Nephron (organoid): ENCODE measurements at regions not wholly inside any gene's neighbourhood (a gene's known extent, or its start where the extent isn't known, plus 50 kb on each side); places are given as distances from the start of the nearest gene placed in this dataset.

Source experiments
- H3K27ac Mint-ChIP-seq, 3 experiments: 2 replicates each; pipeline ENCODE4 v1.8.0; 2020; ENCODE audit warnings: mixed read lengths in 3 of 3, mild to moderate bottlenecking in 2 of 3, moderate library complexity in 1 of 3
- H3K27me3 Mint-ChIP-seq: 2 replicates; pipeline ENCODE4 v1.8.0; 2021; ENCODE audit warnings: low read depth, mild to moderate bottlenecking, moderate library complexity, mixed read lengths
- H3K36me3 Mint-ChIP-seq: 2 replicates; pipeline ENCODE4 v1.8.0; 2020; ENCODE audit warnings: low read depth, mixed read lengths
- H3K4me1 Mint-ChIP-seq: 2 replicates; pipeline ENCODE4 v1.8.0; 2020; ENCODE audit warnings: mixed read lengths
- H3K4me3 Mint-ChIP-seq, 3 experiments: 2 replicates each; pipeline ENCODE4 v1.8.0; 2020; ENCODE audit warnings: mild to moderate bottlenecking in 3 of 3, mixed read lengths in 3 of 3, moderate library complexity in 2 of 3
- H3K9me3 Mint-ChIP-seq: 2 replicates; pipeline ENCODE4 v1.8.0; 2020; ENCODE audit warnings: mixed read lengths
- TF ChIP-seq, protein P1 (sequence below), 3 experiments: fragments of 200-600 bp; sonication (generic); IDR thresholded peaks; one replicate each; pipeline ENCODE4 v1.5.0; 2021; ENCODE audit warnings: antibody characterized with exemption in 3 of 3; ENCODE audit not compliant: unreplicated experiment in 3 of 3

DNA sequence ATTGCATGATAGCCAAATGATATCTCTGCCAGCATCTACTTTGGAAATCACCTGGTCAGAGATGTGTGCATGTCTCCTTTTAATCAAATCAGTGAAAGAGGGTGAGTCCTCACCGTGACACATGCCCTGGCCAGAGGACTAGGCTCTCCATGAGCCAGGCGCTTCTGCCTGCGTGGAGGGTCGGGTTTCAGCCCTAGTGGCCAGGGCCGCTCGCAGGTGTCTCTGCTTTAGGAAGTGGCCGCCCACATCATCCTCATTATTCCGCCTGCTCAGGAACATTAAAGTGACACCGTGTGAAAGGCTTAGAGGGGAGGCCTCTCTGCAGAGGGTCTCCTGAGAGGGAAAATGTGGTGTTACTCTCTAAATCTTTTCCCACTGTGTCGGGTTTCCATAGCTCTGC, 173.6 kb upstream of the PRKCQ start:
- H3K36me3 Mint-ChIP-seq: no peaks in the 10 kb centered on the region
- peaks cover 4% of the 10 kb centered on the region for H3K9me3 Mint-ChIP-seq
- peak overlapping the region in 1 of 3 experiments; percentile 36 for H3K27ac Mint-ChIP-seq
- TF ChIP-seq, protein P1, sequence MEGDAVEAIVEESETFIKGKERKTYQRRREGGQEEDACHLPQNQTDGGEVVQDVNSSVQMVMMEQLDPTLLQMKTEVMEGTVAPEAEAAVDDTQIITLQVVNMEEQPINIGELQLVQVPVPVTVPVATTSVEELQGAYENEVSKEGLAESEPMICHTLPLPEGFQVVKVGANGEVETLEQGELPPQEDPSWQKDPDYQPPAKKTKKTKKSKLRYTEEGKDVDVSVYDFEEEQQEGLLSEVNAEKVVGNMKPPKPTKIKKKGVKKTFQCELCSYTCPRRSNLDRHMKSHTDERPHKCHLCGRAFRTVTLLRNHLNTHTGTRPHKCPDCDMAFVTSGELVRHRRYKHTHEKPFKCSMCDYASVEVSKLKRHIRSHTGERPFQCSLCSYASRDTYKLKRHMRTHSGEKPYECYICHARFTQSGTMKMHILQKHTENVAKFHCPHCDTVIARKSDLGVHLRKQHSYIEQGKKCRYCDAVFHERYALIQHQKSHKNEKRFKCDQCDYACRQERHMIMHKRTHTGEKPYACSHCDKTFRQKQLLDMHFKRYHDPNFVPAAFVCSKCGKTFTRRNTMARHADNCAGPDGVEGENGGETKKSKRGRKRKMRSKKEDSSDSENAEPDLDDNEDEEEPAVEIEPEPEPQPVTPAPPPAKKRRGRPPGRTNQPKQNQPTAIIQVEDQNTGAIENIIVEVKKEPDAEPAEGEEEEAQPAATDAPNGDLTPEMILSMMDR (IDR thresholded peaks at IDR 0.05; ENCODE audit: unreplicated experiment in 3 of 3): no peak
- no peak overlapping the region for H3K4me3 Mint-ChIP-seq
- H3K4me1 Mint-ChIP-seq: peaks cover 28% of the 10 kb centered on the region
- peaks cover 24% of the 10 kb centered on the region for H3K27me3 Mint-ChIP-seq

DNA sequence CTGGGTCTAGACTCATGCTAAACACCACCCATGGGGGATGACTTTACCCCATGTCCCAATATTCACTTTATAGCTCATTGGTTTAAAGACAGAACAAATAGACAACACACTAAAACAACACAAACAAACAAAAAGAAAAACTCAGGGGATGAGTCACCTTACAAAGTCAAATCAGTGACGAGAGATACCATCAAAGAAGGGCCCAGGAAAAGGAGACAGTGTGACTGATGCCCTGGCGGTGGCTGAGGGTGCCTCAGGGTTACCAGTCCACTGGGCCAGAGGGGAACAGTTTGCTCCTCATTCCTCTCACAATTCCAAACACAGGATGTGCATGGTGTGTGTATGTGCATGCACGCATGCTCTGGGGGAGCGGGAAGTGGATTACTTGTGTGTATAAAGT, 171.3 kb upstream of the PRKCQ start:
- Mint-ChIP-seq H3K27ac (no peak overlapping the region), H3K27me3 (peaks cover 17% of the 10 kb centered on the region), H3K9me3 (peaks cover 6% of the 10 kb centered on the region), H3K4me1 (peaks cover 19% of the 10 kb centered on the region), H3K36me3 (no peaks in the 10 kb centered on the region), H3K4me3 (no peak overlapping the region)
- TF ChIP-seq, protein P1 (IDR thresholded peaks at IDR 0.05; ENCODE audit: unreplicated experiment in 3 of 3): no peak

DNA sequence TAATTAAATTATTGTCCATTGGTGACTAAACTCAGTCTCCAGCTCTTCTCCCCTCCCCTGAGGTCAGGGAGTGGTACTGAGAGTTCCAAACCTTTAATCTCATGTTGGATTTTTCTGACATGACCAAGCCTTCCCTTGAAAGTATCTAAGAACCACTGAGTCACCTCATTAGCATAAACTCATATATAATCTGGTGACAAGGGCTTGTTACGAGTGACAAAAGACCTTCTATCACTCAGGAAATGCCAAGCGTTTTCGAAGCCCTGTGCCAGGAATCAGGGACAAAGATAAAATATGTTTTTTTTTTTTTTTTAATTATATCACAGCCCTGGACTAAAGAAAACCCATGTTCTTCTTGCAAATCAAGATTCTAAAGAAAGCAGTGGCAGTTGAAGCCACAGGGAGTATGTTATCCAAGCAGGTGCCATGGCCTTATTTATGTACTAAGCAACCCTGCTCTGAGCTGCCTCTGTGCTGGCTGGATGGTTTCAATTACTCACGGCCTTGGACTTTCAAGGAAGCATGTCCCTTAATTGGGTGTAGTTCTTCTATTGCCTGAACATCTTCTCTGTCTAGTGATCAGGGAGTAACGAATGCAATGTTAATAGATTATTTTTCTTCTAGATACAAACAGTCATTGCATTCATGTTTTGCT, 169.0 kb upstream of the PRKCQ start:
- Mint-ChIP-seq H3K27ac (no peak overlapping the region), H3K4me1 (peaks cover 12% of the 10 kb centered on the region), H3K4me3 (no peak overlapping the region)

DNA sequence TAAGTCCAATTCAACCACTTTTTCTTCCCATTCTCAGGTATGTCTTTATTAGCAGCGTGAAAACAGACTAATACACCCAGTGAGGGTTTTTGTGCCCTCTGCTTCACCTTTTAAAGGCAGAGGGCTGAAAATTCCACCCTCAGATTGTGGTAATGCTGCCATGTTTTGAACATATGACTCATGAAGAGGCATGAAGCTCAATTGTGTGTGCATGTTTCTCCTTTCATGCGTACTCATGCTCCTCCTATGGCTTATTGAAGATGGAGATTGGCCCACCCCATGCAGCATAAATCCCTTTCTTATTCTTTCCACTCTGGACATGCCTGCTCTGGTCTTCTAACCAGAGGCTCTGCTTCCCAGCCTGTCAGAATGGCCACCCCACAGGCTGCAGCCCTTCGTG, 168.0 kb upstream of the PRKCQ start:
- no peak overlapping the region for H3K27ac Mint-ChIP-seq
- no peaks in the 10 kb centered on the region for H3K36me3 Mint-ChIP-seq
- H3K27me3 Mint-ChIP-seq: peaks cover 15% of the 10 kb centered on the region
- H3K4me3 Mint-ChIP-seq: no peak overlapping the region
- TF ChIP-seq, protein P1 (IDR thresholded peaks at IDR 0.05; ENCODE audit: unreplicated experiment in 3 of 3): no peak
- H3K4me1 Mint-ChIP-seq: peaks cover 5% of the 10 kb centered on the region
- peaks cover 6% of the 10 kb centered on the region for H3K9me3 Mint-ChIP-seq

More for the DNA sequence above, 169.0 kb upstream of the PRKCQ start:
- H3K9me3 Mint-ChIP-seq: peaks cover 6% of the 10 kb centered on the region
- no peaks in the 10 kb centered on the region for H3K36me3 Mint-ChIP-seq
- TF ChIP-seq, protein P1 (IDR thresholded peaks at IDR 0.05; ENCODE audit: unreplicated experiment in 3 of 3): no peak
- H3K27me3 Mint-ChIP-seq: peaks cover 16% of the 10 kb centered on the region

DNA sequence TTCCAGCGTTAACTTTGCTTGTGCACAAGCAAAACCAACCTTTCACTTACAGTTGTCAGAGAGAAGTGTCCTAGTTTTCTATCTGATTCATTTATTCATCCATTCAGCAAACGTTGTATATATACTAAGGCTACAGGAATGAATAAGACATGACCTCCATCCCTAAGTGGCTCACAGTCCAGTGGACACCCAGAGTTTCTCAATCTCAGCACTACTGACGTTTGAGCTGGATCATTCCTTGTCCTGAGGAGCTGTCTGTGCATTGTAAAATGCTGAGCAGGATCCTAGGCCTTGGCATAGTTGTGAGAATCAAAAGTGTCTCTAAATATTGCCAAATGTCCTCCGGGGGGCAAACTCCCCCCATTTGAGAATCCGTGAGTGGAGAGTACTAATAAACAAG, 166.7 kb upstream of the PRKCQ start:
- Mint-ChIP-seq H3K4me1 (peaks cover 5% of the 10 kb centered on the region), H3K36me3 (no peaks in the 10 kb centered on the region), H3K9me3 (peaks cover 6% of the 10 kb centered on the region), H3K27ac (no peak overlapping the region), H3K4me3 (no peak overlapping the region), H3K27me3 (peaks cover 8% of the 10 kb centered on the region)
- TF ChIP-seq, protein P1 (IDR thresholded peaks at IDR 0.05; ENCODE audit: unreplicated experiment in 3 of 3): no peak

DNA sequence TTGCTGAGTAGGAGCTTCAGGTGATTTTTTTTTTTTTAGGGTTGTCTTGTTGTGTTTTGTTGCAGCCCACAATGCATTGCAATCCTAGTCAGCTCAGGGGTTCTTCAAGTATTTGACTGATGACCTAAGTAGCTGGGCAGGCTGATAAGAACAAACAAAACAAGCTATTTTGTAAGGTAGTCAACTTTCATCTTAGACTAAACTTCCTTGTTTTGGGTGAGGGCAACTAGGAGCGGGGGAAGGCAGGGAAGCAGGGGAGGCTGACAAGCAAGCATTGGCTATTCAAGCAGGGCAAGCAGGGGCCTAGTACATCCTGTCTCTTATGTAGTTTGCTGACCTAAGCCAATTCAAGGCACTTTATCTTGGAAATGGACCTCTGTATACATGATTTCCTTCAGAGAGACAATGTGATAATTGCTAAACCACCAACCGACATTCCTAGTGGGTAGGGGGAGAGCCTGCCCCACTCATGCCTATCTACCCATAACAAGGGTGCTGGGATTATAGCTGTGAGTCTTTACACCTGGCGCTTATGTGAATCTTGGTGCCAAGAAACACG, 163.3 kb upstream of the PRKCQ start:
- Mint-ChIP-seq H3K36me3 (no peaks in the 10 kb centered on the region), H3K27ac (no peak overlapping the region), H3K4me1 (peaks cover 18% of the 10 kb centered on the region), H3K9me3 (peaks cover 2% of the 10 kb centered on the region), H3K27me3 (no peaks in the 10 kb centered on the region), H3K4me3 (no peak overlapping the region)
- TF ChIP-seq, protein P1 (IDR thresholded peaks at IDR 0.05; ENCODE audit: unreplicated experiment in 3 of 3): no peak
